NCI-H1436 (cell line): ENCODE measurements at regions not wholly inside any gene's neighbourhood (a gene's known extent, or its start where the extent isn't known, plus 50 kb on each side); places are given as distances from the start of the nearest gene placed in this dataset.

Source experiments
- DNase-seq: peaks from one replicate; lab custom pipeline; 2025; lab: John Stamatoyannopoulos, UW

DNA sequence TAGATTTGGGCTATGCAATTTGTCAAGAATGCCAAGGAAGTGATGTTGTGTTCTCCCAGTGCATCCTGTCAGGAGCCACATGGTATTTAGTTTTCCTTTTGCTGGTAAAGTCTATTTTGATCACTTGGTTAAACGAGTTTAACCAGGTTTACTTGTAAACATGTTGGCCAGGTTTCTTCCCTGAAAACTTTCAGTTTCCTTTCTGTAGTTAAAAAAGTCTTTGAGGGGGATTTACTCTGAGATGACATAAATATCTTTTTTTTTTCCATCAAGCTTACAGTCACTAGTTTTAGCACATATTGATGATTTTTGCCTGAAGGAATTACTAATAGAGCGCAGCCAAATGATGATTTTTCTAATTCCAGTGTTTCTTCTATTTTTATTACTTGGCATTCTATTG, 320.5 kb downstream of the PHF14 start:
- DNase-seq, result no peak

GRCh38 chr7:11294965-11295364, 321.3 kb downstream of the PHF14 start:
- no peak for DNase-seq

- no peak for DNase-seq
These were observed 323.5 kb downstream of the PHF14 start for GRCh38 chr7:11297126-11297625.

DNA sequence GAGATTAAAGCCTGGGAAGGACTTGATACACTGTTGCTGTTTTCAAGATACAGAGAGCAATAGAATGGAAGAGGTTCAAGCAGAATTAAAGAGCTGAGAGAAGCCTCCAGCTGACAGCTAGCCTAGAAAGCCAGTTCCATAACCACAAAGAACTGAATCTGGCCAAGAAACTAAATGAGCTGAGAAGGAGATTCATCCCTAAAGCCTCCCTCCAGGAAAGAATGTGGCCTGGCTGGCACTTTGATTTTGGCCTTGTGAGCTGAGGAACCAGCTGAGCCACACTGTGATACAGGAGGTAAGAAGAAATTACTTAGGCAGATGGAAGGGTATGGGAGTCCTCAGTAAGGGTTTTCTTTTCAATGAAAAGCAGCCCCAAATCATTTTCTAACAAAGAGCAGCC, 324.1 kb downstream of the PHF14 start:
- DNase-seq, result no peak

GRCh38 chr7:11298220-11298619, 324.5 kb downstream of the PHF14 start:
- no peak for DNase-seq

DNA sequence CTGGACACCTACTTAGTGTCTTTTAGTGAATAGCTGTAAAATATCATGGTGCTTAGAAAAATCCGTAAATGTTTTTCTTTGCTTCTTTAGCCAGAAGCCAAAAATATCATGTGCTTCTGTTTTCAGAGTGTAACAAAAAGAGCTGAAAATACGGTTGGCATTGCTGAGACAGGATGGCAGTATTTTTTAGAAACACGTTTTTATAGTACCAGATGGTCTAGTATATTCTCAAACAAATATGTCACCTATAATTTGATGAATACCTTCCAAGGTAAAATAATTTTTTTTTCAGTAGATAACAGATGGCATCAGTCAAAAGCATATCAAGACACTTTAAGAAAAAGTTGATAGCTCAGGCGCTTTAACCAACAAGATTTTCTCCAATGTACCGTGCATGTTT, 326.6 kb downstream of the PHF14 start:
- no peak for DNase-seq

DNA sequence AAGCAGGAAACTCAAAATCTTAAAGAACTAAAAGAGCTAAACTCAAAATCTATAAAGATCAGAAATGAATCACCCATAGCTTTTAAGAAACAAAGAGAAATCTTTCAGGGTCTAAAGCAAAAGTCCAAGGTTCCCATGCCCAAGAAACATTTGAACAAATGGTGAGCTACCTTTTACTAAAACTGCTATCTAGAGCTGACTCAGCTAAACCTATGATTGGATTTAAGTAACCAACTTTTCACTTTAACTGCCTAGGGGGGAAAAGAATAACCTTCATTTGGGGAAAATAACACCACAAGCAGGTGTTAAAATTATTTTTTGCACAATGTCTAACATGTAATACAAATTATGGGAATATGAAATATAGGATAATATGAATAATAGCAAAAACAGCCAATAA, 328.4 kb downstream of the PHF14 start:
- DNase-seq, result no peak

GRCh38 chr7:11313801-11314200, 340.1 kb downstream of the PHF14 start:
- no peak for DNase-seq

- no peak for DNase-seq
These were observed 342.1 kb downstream of the PHF14 start for GRCh38 chr7:11315666-11316258.

DNA sequence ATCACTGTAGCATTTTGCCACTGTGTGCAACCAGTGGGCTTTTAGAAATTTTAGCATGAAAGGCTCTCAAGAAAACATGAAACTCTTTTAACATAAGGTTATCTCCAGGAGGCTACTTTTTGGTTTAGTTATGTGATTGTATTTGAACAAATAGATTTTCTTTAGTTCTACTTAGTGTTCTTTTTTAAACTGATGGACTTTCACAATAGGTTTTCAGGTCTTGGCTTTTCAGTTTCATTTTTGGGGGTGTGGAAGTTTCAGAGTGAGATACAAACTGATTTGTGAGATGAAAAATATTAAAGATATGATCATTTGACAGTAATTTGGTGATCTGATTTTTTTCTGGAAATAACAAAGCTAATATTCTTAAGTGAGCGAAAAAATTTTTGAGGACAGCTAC, 344.1 kb downstream of the PHF14 start:
- DNase-seq, result no peak

DNA sequence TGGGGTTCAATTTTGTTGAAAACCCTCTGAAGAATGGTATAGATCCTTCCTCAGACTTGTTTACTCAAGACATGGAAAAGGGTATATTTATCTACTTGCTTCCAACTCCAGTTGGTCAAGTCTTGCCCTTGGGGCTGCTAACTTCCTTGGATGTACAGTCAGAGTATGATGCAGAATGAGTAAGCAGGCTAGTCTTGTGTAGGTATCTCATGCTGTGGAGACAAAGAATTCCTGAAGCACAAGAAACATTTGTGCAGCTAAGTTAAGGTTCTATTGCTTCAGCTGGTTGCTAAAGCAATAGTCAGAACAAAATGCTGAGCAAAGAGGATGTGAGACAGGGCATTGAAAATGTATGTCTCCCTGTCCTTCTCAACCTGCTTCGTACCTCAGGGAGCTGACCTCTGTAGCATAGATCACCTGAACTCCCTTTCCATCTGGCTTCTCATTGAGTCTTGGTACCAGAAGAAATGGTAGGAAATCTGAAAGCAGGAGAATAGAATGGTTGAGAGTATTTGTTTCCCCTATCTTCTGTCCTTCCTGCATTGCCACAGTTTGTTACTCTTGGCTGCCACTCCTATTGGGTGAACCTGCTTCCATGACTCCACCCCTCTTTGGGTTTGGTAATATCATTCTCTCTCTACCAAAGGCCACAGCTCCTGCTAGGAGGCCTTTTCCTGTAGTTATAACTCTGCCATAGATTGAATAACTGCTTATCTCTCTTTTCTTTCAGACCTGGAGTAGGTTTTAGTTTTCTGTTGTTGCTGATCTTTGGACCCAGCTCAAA, 346.0 kb downstream of the PHF14 start:
- DNase-seq, result no peak
